ENCODE measurements at regions not wholly inside any gene's neighbourhood (a gene's known extent, or its start where the extent isn't known, plus 50 kb on each side); places are given as distances from the start of the nearest gene placed in this dataset.

- H3K36me3 Mint-ChIP-seq (ENCODE audit: insufficient read depth in 1 of 3, low read depth in 3 of 3): no peaks in the 10 kb centered on the region; a peak in 1 of 7 replicates
- no peak overlapping the region for H2AK5ac ChIP-seq (ENCODE audit: insufficient read length, low read length)
- H3K27ac Mint-ChIP-seq: no peak overlapping the region; a peak in 1 of 7 replicates
- H3K9me3 Mint-ChIP-seq: peaks cover 2 to 11% of the 10 kb centered on the region in 2 experiments; a peak in 4 of 5 replicates
- no peak overlapping the region for H4K8ac ChIP-seq (replicated peaks; ENCODE audit: insufficient read length, low read depth, low read length)
- H3K9me3 ChIP-seq (ENCODE audit: control insufficient read depth, low read depth, low read length): no peaks in the 10 kb centered on the region
- H3K23ac ChIP-seq (ENCODE audit: insufficient read length, low read depth, low read length): no peak overlapping the region
- H3T11ph ChIP-seq (ENCODE audit: low read length): no peak overlapping the region
- H2BK12ac ChIP-seq (ENCODE audit: insufficient read length, low read depth, low read length): no peak overlapping the region
- H3K27me3 ChIP-seq (ENCODE audit: insufficient read depth, low read length): no peaks in the 10 kb centered on the region
- H2BK15ac ChIP-seq (ENCODE audit: low read depth, low read length): no peak overlapping the region
- H2BK20ac ChIP-seq (ENCODE audit: low read depth, low read length, poor library complexity, severe bottlenecking): no peak overlapping the region
- no peak for TF ChIP-seq CTCF (conservative IDR thresholded peaks at IDR 0.05)
- no peaks in the 10 kb centered on the region for H3K4me1 Mint-ChIP-seq
- H3K4me3 Mint-ChIP-seq: no peak overlapping the region
- H2AFZ ChIP-seq (ENCODE audit: low read length): no peak overlapping the region
- no peak overlapping the region for H3K18ac ChIP-seq (ENCODE audit: insufficient read length, low read depth, low read length)
- no peak overlapping the region for H3K14ac ChIP-seq (ENCODE audit: insufficient read depth, low read length)
- no peak overlapping the region for H4K5ac ChIP-seq (ENCODE audit: insufficient read length, low read depth, low read length)
- H2BK5ac ChIP-seq (ENCODE audit: insufficient read length, low read length): no peak overlapping the region
- H3K4me1 ChIP-seq (ENCODE audit: insufficient read depth, low read length): no peaks in the 10 kb centered on the region
- H2BK120ac ChIP-seq (ENCODE audit: low read depth, low read length, poor library complexity, severe bottlenecking): no peak overlapping the region
- no peaks in the 10 kb centered on the region for H3K79me1 ChIP-seq (ENCODE audit: insufficient read depth, low read depth, low read length, poor library complexity, severe bottlenecking)
- H4K20me1 ChIP-seq (ENCODE audit: control insufficient read depth, insufficient read depth, insufficient read length): no peaks in the 10 kb centered on the region
- H3K23me2 ChIP-seq (ENCODE audit: insufficient read length, low read depth, low read length, poor library complexity, severe bottlenecking): no peaks in the 10 kb centered on the region
- H3K79me2 ChIP-seq (ENCODE audit: insufficient read depth, low read length): no peaks in the 10 kb centered on the region
- H3K4me2 ChIP-seq (ENCODE audit: insufficient read depth, insufficient read length, low read length): no peak overlapping the region
- WGBS (ENCODE audit: extremely low coverage, insufficient read length, low lambda C conversion rate): no CpG with 5 or more reads among the region's 9 CpGs
- H3K27me3 Mint-ChIP-seq (ENCODE audit: low read depth): peaks cover 10% of the 10 kb centered on the region
- no peak overlapping the region for H3K4ac ChIP-seq (ENCODE audit: low read depth, low read length)
- no peak overlapping the region for H3K9ac ChIP-seq (ENCODE audit: extremely low read depth, insufficient read length, low read length)
- no peak overlapping the region for H3K56ac ChIP-seq (ENCODE audit: insufficient read length, low read depth, low read length)
- no peak overlapping the region for H3K27ac ChIP-seq (ENCODE audit: insufficient read length, low read depth, low read length)
- no peak overlapping the region for H4K91ac ChIP-seq (ENCODE audit: insufficient read length, low read depth, low read length)
- no peak for DNase-seq
These were observed 122.3 kb upstream of the GRIK3 start for GRCh38 chr1:37156646-37157045.

Measured in H9 (cell line).